Lower lobe of right lung (tissue), 2 donors: ENCODE measurements at regions not wholly inside any gene's neighbourhood (a gene's known extent, or its start where the extent isn't known, plus 50 kb on each side); places are given as distances from the start of the nearest gene placed in this dataset.
"Not testable (repeated sequence)": the region's sequence is repeated elsewhere in the genome, so short reads cannot be mapped to it uniquely, and the experiment has no call there.

Experiments
- ATAC-seq, 2 donors: fragments of 200-7000 bp; cut with Tn5 transposase; one replicate each; pipeline ENCODE4 v1.9.1; 2020 to 2022; ENCODE audit warnings: mild to moderate bottlenecking in 2 of 2, moderate library complexity in 2 of 2
- DNase-seq: peaks from one replicate; pipeline ENCODE4 v3.0.0-alpha.2; 2020
- H3K27ac ChIP-seq: fragments of 200-600 bp; one replicate; pipeline ENCODE4 v1.8.0; 2022
- H3K27me3 ChIP-seq: fragments of 200-600 bp; one replicate; pipeline ENCODE4 v1.8.0; 2022; ENCODE audit warnings: low read depth
- H3K36me3 ChIP-seq: fragments of 200-600 bp; one replicate; pipeline ENCODE4 v1.8.0; 2022; ENCODE audit warnings: mild to moderate bottlenecking
- H3K4me1 ChIP-seq: fragments of 200-600 bp; one replicate; pipeline ENCODE4 v1.8.0; 2022
- H3K4me3 ChIP-seq: fragments of 200-600 bp; one replicate; pipeline ENCODE4 v1.8.0; 2022; ENCODE audit warnings: mild to moderate bottlenecking
- H3K9me3 ChIP-seq: fragments of 200-600 bp; one replicate; pipeline ENCODE4 v1.8.0; 2022
- CTCF ChIP-seq: fragments of 200-600 bp; IDR thresholded peaks from one replicate; pipeline ENCODE4 v1.8.0; 2022; ENCODE audit warnings: antibody characterized with exemption, mild to moderate bottlenecking
- intact Hi-C: fragments of 100-400 bp; cut with DNase I; formaldehyde crosslinking; loops from one replicate; pipeline ENCODE4 v1.11.0; 2022
- donor health status: DM: no; HTN: yes; CAD: no; lungs with severe emphysema.

GRCh38 chr18:8882632-8883408, 177.5 kb downstream of the MTCL1 start:
- no peaks in the 10 kb centered on the region for H3K36me3 ChIP-seq
- ATAC-seq (no peak), DNase-seq (no peak)
- H3K27me3 ChIP-seq, result no peaks in the 10 kb centered on the region
- no peak overlapping the region for H3K4me3 ChIP-seq
- H3K4me1 ChIP-seq, result no peaks in the 10 kb centered on the region
- peaks cover 13% of the 10 kb centered on the region for H3K9me3 ChIP-seq
- no peak for TF ChIP-seq CTCF
- intact Hi-C loops, result no loop called here
- H3K27ac ChIP-seq, result no peak overlapping the region

DNA sequence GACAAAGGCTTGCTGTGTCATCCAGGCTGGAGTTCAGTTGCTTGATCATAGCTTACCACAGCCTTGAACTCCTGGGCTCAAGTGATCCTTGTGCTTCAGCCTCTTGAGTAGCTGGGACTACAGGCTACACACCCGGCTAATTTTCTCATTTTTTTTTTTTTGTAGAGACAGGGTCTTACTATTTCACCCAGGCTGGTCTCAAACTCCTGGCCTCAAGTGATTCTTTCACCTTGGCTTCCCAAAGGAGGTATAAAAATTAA, 178.0 kb downstream of the MTCL1 start:
- TF ChIP-seq CTCF, result no peak
- peaks cover 13% of the 10 kb centered on the region for H3K9me3 ChIP-seq
- ATAC-seq (no peak), DNase-seq (no peak)
- H3K4me3 ChIP-seq, result no peak overlapping the region
- H3K27me3 ChIP-seq, result no peaks in the 10 kb centered on the region
- intact Hi-C loops, result no loop called here
- no peaks in the 10 kb centered on the region for H3K4me1 ChIP-seq
- no peaks in the 10 kb centered on the region for H3K36me3 ChIP-seq
- H3K27ac ChIP-seq, result no peak overlapping the region

DNA sequence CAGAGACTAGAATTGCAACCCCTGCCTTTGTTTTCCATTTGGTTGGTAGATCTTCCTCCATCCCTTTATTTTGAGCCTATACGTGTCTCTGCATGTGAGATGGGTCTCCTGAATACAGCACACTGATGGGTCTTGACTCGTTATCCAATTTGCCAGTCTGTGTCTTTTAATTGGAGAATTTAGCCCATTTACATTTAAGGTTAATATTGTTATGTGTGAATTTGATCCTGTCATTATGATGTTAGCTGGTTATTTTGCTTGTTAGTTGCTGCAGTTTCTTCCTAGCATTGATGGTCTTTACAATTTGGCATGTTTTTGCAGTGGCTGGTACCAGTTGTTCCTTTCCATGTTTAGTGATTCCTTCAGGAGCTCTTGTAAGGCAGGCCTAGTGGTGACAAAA, 182.5 kb downstream of the MTCL1 start:
- H3K27me3 ChIP-seq, H3K9me3 ChIP-seq, H3K4me3 ChIP-seq, H3K4me1 ChIP-seq, H3K36me3 ChIP-seq, intact Hi-C loops, DNase-seq, ATAC-seq, H3K27ac ChIP-seq: not testable (repeated sequence)

GRCh38 chr18:8889489-8889888, 184.1 kb downstream of the MTCL1 start:
- Histone ChIP-seq H3K4me3 (no peak overlapping the region), H3K36me3 (no peaks in the 10 kb centered on the region), H3K27me3 (no peaks in the 10 kb centered on the region), H3K27ac (no peak overlapping the region), H3K9me3 (no peaks in the 10 kb centered on the region), H3K4me1 (no peaks in the 10 kb centered on the region)
- TF ChIP-seq CTCF, result no peak
- ATAC-seq (no peak), DNase-seq (no peak)
- intact Hi-C loops, result no loop called here

GRCh38 chr18:8890503-8890902, 185.1 kb downstream of the MTCL1 start:
- H3K36me3 ChIP-seq, H3K27ac ChIP-seq, ATAC-seq, H3K9me3 ChIP-seq, H3K27me3 ChIP-seq, H3K4me1 ChIP-seq, H3K4me3 ChIP-seq, intact Hi-C loops, DNase-seq: not testable (repeated sequence)

GRCh38 chr18:8890957-8891464, 185.7 kb downstream of the MTCL1 start:
- H3K27ac ChIP-seq, result no peak overlapping the region
- intact Hi-C loops, result no loop called here
- ATAC-seq, result peak; percentile 73 to 96

More at GRCh38 chr18:8890957-8891464, 185.7 kb downstream of the MTCL1 start:
- H3K4me3 ChIP-seq, result no peak overlapping the region
- H3K36me3 ChIP-seq, result no peaks in the 10 kb centered on the region
- TF ChIP-seq CTCF, result no peak
- no peaks in the 10 kb centered on the region for H3K27me3 ChIP-seq
- H3K4me1 ChIP-seq, result no peaks in the 10 kb centered on the region
- DNase-seq, result no peak
- H3K9me3 ChIP-seq, result no peaks in the 10 kb centered on the region
